NT2/D1 (cell line): ENCODE measurements at regions not wholly inside any gene's neighbourhood (a gene's known extent, or its start where the extent isn't known, plus 50 kb on each side); places are given as distances from the start of the nearest gene placed in this dataset.

Experiments
- SUZ12 ChIP-seq: IDR thresholded peaks from 2 replicates; pipeline ENCODE4 v1.6.1; 2011; ENCODE audit not compliant: insufficient read length, insufficient read depth; ENCODE audit errors: extremely low read depth
- YY1 ChIP-seq: IDR thresholded peaks from 2 replicates; pipeline ENCODE4 v1.6.1; 2011; ENCODE audit not compliant: insufficient read length, insufficient read depth

- TF ChIP-seq SUZ12 (no peak), YY1 (no peak)
Observed at GRCh38 chr1:14478120-14478519, 120.4 kb upstream of the KAZN start.
